PC-3 (cell line): ENCODE measurements at regions not wholly inside any gene's neighbourhood (a gene's known extent, or its start where the extent isn't known, plus 50 kb on each side); places are given as distances from the start of the nearest gene placed in this dataset.

Experiments used
- CTCF ChIP-seq: fragments of 300-600 bp; sonication (generic); conservative IDR thresholded peaks from 2 replicates; pipeline ENCODE4 v1.5.1; 2017; ENCODE audit warnings: antibody characterized with exemption, low read depth, mild to moderate bottlenecking, low read length
- EZH2 ChIP-seq: fragments of 300-600 bp; sonication (generic); IDR thresholded peaks from one replicate; pipeline ENCODE4 v1.6.1; 2017; ENCODE audit warnings: antibody characterized with exemption, mild to moderate bottlenecking, low read length; ENCODE audit not compliant: unreplicated experiment
- EZH2phosphoT487 ChIP-seq: fragments of 300-600 bp; sonication (generic); IDR thresholded peaks from 2 replicates; pipeline ENCODE4 v1.6.1; 2018; ENCODE audit warnings: mild to moderate bottlenecking, antibody characterized with exemption, low read length, borderline replicate concordance

- TF ChIP-seq EZH2 (no peak), CTCF (no peak), EZH2phosphoT487 (no peak)
These were observed 1136.8 kb upstream of the NUDT12 start for GRCh38 chr5:104699438-104699837.
